NOMO-1 treated with dmso at 0.1 percent for 144 hours (cell line): ENCODE measurements at regions not wholly inside any gene's neighbourhood (a gene's known extent, or its start where the extent isn't known, plus 50 kb on each side); places are given as distances from the start of the nearest gene placed in this dataset.

Source experiments
- DNase-seq: peaks from one replicate; lab custom pipeline; 2025; ENCODE audit not compliant: unreplicated experiment; lab: John Stamatoyannopoulos, UW

DNA sequence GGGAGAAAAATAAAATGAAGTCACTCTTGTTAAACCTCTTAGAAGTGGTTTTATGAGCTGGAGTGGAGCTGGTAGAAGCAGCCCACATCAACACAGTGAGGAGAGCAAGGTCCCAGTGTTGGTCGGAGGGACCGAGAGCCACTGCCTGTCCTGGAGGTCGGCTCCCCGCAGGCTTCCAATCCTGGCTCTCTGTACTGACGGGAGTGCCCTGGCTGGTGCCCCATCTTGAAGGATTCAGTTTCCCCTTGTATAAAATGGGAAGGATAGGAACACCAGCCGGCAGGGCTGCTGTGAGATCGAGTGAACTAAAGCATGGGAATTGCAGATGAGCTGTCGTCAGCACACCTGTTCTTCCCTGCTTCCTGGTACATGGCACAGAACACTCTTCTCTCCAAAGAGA lies 104.3 kb upstream of the ID2 start:
- DNase-seq = no peak

DNA sequence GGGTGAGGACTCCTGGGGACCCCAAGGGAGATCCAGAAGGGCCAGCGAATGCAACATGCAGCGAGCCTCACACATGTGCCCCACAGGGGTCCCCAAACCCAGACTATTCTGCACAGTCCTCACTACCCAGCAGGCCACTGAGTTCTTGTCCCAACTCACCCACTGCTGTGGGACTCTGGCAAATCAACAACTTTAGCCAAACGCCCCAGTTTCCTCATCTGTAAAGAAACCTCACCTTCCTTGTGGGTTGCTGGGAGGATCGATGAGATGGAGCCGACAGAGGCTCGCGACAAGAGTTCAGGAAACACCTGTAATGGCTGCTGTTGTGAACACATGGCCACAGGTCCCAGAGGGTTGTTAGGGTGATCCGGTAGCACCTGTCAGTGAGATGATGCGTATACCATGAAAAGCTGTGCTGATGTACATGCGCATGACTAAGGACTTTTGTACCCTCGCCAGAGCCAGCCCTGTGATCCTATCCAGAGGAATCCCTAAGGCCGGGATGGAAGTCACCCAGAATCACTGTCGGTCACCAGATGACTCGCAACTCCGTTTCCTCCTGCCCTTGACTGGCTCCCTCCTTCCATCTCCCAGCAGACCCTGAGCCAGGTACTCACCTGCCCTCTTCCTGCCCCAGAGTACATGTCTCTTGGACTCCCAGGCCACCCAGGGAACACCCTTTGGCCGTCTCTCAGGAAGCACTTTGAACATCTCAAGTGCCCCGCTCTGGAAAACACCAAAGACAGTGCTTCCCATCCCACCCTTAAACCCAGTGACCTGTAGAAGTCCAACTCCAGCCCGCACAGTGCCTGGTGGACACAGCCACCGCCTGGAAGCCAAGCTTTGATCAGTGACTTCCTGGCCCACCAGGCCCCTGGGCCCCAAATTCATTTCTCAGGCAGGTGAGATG lies 103.3 kb upstream of the ID2 start:
- DNase-seq = no peak

DNA sequence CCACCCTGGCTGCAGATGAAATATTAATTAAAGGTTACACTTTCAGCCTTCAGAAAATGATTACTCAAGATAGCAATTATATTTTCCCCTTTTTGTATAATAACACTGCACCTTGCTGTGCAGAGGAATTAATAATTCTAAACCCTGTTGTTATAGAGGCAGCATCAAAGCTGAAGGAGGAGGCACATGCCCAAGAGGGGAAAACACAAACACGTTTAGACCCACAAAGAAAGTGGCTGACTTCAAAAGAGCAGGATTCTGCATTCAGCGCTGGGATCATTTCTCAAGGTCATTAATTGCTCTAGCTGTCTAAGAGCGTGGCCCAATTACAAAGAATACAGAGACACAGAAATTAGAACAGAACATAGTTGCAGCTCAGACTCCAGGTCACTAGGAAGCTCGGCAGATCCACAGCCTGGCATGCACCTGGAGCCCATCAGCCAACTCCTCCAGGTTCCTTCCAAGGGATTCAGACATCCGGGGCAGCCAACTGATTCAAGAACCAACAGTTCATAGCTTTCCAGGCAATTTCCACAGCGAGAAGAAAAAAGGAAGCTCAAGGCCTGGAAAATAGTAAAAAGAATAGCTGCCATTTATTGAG lies 102.3 kb upstream of the ID2 start:
- no peak for DNase-seq

DNA sequence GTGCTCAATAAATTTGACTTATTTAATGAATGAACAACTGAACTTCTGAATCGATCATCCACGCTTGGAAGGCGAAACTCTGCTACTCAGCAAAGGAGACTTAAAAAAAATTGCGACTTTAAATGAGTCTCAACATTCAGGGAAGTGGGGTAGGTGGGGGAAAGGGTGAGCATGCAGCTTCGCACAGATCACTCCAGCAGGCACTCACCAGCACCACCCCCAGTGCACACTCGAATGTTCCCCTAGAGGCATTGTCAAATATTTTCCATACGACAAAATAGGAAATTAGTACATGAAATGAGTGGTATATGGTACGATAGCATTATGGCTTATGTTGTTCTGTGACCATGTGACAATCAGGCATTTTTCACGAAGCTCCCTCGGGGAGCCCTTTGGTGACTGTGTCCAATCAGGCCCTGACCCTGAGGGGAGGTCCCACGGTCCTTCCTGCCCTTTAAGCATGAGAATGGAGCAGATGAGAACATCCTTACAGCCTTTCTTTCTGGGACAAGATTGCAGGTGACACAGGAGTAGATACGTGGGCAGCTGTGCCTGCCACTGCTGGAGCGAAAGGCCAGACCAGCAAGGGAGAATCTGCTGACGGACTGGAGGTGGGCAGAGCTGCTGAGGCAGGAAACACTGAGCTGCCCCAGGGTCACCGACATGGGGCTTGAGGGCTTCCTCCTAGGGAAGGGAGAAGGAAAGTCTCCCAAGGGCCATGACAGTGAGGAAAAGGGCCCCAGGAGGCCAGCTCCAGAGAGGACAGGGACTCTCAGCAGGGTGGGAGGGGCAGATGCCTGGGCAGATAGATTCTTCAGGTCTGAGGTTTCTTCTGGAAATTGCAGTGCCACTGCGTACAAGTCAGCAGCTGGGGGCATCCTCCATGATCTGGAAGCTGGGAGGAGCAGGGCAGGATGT lies 101.3 kb upstream of the ID2 start:
- no peak for DNase-seq

DNA sequence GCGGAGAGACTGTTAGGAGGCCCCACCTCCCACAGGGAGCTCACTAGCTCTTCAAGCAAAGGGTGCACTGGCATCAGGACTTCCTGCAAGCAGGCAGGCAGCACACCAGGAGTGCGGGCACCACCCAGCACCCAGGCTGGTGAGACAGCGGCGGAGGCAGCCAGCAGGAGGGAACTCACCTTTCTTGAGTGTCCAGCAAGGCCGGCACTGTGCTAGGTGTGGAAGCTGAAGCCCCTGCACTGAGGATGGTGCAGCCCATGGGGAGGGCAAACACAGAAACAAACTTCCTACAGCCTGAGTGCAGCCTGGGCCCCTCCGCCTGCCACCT lies 100.7 kb upstream of the ID2 start:
- DNase-seq = no peak

DNA sequence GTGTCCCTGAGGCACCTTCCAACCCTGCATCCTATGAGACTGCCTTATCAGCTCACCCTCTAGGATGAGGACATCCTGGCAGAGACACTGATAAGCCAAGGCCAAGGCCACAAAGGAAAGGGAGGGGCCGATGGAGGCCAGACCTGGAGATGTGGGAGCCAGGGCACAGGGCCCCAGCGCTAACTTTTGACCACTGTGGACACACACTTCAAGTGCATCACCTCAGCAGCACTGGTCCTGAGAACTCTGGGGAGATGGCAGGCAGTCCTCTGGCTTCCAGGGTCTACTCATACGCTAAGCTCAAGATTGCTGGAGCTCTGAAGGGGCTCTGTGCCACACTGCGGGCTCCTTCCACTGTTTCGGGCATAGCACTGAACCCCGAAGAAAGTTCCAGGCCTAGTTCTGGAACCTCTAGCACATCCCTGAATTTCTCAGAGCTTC lies 100.2 kb upstream of the ID2 start:
- DNase-seq = no peak

DNA sequence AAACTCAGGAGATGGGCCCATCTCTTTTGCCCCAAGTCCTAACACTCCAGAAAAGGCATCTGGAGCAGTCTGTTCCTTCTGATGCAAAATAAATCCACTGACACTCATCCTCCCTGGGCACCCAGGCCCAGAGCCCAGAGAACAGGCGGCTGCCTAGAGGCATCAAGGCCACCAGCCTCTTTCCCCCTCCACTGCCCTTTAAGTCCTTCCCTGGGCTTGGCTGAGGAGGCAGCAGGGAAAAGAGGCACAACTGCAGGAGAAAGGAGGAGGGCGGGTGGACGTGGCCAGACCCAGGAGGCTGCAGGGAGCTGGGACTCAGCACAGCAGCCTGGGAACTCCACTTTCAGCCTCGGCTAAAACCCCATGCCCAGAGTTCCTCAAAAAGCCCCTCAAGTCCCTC lies 99.7 kb upstream of the ID2 start:
- DNase-seq = no peak

DNA sequence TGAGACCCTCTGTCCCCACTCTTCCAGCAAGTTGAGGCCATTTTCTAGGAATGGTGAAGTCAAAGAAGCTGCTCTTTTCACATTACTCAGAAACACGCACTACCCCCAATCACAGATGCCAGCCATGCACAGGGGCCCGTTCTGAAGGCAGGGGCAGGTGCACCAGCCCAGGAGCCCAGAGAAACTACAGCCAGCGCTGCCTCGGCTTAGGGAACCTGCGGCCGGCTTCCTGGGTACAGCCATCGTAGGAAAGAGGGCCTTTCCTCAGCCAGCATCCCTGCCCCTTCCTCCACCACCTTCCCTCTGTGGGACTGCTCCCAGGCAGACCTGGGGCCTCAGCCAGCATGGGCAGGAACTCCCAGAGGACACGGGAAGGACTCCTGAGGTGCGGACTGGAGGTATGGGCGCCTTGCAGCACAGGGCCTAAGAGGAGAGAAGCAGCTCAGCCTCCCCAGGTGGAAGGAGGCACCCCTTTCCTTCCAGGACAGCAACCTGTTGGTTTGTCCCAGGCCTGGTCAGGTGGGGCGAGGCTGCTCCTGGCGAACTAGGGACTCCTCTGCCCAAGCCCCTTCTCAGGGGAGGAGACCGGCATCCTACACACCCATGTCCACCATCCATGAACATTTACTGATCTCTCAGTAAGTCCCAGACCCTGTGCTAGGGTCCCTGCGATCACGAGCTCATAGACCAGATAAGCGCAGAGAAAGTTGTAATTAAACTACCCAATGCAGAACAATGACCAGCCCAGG lies 99.0 kb upstream of the ID2 start:
- no peak for DNase-seq

DNA sequence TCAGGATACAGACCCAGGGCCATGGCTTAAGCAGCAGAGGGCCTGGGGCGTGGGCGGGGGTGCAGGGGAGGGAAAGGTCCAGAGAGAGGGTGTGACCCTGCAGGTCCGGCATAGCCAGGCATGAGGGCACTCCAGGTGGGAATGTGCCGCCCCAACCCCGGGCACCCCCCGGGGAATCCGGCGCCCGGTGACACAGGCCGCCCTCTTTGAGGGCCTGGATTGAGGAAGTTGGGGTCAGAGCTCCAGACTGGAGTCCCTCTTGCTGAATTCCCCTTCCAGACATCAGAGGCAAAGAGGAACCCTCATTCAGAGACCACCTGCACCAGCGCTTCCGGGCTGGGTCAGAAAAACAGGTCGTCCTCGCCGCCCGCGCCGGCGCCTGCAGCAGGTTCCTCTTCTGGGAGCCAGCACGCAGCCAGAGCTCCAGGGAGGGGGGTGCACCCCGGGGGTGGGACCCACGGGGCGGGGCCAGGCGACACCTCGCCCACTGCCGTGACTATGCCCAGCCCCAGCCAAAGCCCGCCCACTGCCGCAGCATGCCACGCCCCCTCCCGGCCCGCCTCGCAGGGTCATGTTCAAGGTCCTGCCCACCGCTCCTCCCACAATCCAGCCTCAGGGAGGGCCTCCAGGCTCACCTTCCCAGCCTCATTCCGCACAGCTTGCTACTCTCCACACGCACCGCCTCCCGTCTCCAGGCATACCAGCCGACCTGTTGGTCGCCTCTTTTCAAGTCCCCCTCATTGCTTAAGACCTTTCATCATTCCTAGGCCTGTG lies 98.3 kb upstream of the ID2 start:
- DNase-seq = peak; percentile 94

DNA sequence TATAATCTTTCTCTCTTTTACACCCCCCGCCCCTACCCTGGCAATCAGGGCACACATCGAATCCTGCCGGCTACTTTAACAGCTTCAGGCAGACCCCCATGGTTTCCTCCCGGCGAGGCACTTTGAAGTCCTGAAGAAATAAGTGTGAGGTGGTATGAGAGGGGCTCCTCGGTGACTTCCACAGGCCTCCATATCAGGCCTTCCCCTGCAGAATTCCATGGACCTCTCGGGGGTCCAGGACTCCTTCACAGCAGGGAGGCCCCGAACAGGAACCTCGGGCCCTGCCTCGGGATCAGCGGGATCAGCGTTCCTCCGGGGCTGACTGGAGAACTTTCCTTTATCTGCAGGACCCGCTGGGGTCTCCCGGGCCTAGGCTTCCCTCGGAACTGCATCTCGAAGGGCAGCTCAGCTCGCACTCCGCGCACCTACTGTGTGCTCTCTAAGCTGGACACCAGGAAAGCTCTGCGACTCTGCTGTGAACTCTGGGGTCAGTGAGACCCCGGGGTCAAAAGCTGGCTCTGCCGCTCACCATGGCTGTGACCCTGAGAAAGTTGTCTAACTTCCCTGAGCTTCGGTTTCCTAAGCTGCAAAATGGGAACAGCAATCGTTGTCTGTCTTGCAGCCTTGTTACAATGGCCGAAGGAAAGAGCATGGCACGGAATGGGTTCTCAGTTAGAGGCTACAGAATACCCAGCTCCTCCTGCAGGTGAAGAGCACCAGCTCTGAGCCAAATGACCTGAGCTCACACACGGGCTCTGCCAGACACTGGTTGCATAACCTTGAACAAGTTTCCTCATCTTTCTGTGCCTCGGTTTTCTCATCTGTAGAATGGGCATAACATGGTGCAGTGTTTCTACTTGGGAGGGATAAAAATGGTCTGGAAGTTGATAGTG lies 97.4 kb upstream of the ID2 start:
- no peak for DNase-seq

DNA sequence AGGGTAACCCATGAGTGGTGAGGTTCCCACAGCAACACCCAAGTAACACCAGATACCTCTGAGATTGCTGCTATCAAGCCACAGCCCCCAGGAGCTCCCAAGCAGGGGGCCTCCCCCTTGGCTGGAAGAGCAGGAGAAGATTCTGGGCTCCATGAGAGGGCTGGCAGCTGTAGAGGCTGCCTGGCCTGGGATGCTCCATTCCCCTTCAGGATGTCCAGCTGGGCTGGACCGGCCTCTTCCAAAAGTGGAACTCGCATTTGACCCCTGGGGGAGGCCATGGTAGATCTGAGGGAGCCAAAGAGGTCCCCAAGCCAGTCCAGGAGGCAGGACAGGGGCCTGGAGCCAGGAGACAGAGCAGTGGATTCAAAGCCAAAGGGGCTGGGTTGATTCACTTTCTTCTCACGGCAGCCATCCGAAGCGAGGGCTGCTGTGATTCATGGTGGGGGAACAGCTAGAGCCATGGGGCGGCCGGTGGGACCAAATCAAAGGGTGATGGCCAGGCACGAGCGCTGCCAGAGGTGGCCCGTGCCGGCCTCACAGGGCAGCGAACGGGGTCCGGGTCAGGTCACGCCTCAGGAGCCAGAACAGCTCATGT lies 95.3 kb upstream of the ID2 start:
- DNase-seq = no peak

DNA sequence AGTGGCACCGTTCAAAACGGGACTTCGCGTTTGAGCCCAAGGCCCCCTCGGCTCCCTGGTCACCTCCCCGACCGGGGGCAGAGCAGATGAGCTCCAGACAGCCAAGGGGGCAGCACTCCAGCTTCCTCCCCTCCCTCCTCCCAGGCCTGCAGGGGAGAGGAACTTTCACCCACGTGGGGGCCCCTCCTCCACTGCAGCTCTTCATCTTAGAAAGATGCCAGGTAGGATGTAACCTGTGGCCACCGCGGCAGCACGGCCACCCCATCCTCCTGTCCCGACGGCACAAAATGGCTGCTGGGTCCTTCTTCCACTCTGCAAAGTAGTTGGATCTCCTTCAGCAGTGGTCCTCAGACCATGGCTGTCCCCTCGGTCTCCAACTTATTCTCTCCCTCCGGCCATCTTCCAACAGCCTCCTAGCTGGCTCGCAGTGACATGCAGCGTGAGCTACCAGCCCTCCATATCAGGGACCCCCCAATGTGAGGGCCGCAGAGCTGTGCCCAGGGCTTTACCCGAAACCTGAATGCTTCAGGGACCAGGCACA lies 94.5 kb upstream of the ID2 start:
- DNase-seq = no peak

DNA sequence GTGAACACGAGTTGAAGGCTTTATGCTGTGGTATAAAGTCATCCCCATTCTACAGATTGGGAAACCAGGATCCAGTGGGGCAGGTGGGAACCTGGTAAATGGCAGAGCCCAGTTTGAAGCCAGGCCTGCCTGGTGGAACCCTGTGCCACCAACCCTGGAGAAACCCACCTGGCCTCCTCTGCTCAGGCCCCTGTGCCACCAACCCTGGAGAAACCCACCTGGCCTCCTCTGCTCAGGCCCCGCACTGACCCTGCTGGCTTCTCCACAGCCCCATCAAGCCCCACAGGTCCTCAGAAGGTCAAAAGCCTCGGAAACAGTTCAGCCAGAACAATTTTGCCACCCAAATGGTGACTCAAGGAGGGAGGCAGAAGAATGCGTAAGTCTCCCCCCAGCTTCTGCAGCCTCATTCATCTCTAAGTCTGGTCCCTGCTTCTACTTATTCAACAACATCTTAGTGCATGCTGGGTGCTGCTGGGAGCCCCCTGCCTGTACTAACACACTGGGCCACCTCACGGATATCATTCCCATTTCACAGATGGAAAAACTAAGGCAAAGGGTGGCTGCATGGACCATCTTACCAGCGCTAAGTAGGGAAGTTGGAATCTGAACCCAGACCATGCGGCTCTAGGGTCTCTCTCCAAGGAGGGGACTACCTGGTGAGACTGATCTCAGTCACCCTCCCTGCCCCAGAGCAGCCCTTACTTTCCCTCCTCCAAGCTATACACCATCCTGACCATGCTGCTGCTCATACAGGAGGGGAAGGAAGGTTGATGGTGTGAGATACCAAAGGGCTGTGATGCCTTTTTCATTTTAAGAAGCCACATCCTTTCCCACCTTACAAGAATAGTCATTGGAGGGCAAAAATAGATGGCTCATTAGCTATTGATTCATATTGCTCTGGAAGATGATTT lies 93.7 kb upstream of the ID2 start:
- DNase-seq = no peak

DNA sequence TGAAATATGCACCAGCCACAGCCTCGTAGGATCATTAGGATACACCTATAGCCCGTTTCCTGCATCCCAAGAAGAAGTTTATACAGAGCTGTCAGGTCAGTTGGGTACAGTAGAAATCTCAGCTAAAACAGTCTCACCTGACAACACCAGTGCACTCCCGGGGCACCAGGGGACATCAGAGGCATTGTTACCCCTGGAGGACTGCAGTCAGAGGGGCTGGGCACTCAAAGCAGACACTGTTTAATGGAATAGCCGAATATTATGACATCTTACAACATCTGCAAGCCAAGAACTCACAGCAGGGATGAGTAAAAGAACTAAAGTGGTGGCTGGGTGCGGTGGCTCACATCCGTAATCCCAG lies 93.0 kb upstream of the ID2 start:
- DNase-seq = no peak

DNA sequence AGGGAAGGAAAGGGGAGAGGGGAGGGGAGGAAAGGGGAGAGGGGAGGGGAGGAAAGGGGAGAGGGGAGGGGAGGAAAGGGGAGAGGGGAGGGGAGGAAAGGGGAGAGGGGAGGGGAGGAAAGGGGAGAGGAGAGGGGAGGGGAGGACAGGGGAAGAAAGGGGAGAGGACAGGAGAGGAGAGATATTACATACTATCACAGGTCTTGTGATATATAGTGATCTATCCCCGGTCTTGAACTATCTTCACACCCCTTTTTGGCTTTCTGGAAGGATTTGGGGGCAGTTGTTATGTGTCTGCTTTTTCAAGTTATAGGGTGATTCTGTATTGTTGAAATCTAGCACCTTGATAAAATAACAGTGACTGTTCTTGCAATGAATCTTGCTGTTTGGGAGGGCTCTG lies 92.1 kb upstream of the ID2 start:
- no peak for DNase-seq

DNA sequence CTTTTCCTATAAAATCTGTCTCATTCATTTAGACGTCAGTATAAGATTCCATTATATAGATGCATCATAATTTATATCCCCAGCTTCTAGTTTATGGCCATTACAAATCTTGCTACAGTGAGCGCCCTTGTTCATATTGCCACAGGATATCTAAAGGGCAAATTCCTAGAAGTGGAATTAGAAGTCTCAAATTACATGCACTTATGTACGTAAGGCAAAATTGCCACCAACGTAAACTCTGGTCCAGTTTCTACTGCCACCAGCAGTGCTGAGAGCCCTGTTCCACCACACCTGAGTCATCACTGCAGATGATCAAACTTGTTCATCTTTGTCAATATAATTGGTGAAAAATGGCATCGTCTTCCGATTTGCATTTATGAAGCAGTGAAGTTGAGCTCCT lies 90.9 kb upstream of the ID2 start:
- DNase-seq = no peak

DNA sequence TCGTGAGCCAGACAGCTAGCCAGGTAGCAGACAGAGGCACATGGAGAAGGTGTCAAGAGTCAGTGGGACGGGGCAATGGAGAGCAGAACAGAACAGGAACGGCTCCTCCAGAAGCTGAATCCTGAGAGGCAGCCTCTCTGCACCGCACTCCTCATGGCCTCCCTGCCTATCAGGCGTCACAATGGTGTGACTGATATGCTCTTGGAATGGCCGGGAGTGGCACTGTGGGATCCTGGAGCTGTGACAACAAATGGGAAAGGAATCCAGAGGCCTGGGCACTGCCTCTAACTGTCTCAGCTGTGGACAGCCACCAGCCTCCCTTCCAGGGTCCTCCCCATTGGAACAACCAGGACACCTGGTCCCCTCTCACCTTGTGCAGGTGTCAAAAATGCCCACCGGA lies 89.1 kb upstream of the ID2 start:
- no peak for DNase-seq

DNA sequence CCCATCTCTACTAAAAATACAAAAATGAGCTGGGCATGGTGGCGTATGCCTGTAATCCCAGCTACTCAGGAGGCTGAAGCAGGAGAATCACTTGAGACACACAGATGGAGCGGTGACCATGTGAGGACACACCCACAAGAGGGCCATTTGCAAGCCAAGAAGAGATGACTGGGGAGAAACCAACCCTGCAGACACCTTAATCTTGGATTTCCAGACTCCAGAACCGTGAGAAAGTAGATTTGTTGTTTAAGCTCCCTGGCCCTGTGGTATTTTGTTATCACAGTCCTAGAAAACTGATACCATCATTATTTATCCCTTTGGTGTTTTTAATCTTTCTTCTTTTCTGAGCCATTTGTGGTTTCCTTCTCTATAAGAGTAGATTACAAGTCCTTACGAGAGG lies 88.6 kb upstream of the ID2 start:
- DNase-seq = no peak
